ENCODE measurements at regions not wholly inside any gene's neighbourhood (a gene's known extent, or its start where the extent isn't known, plus 50 kb on each side); places are given as distances from the start of the nearest gene placed in this dataset.
A peak's percentile ranks its signal among the peaks of the same experiment; 100 is the strongest.

GRCh38 chr2:134098321-134098720 is 155.6 kb upstream of the MGAT5 start:
- no peak overlapping the region for H3K4me3 ChIP-seq (ENCODE audit: low read depth, low read length)
- TF ChIP-seq POLR2A (IDR thresholded peaks at IDR 0.05; ENCODE audit: extremely low read depth, insufficient read length) (no peak), MAX (IDR thresholded peaks at IDR 0.05; ENCODE audit: low read depth, low read length) (no peak), MYC (IDR thresholded peaks at IDR 0.05; ENCODE audit: low read depth, low read length) (no peak), CTCF (IDR thresholded peaks at IDR 0.05; ENCODE audit: low read depth, low read length) (no peak)
- no peak for DNase-seq (ENCODE audit: low read depth)

GRCh38 chr2:134099273-134099672 is 154.6 kb upstream of the MGAT5 start:
- DNase-seq (ENCODE audit: low read depth) = no peak
- TF ChIP-seq CTCF (IDR thresholded peaks at IDR 0.05; ENCODE audit: low read depth, low read length) (no peak), MAX (IDR thresholded peaks at IDR 0.05; ENCODE audit: low read depth, low read length) (no peak), MYC (IDR thresholded peaks at IDR 0.05; ENCODE audit: low read depth, low read length) (no peak), POLR2A (IDR thresholded peaks at IDR 0.05; ENCODE audit: extremely low read depth, insufficient read length) (no peak)
- H3K4me3 ChIP-seq (ENCODE audit: low read depth, low read length) = no peak overlapping the region

GRCh38 chr2:134103196-134103595 is 150.7 kb upstream of the MGAT5 start:
- TF ChIP-seq CTCF (IDR thresholded peaks at IDR 0.05; ENCODE audit: low read depth, low read length) (no peak), POLR2A (IDR thresholded peaks at IDR 0.05; ENCODE audit: extremely low read depth, insufficient read length) (no peak), MAX (IDR thresholded peaks at IDR 0.05; ENCODE audit: low read depth, low read length) (no peak), MYC (IDR thresholded peaks at IDR 0.05; ENCODE audit: low read depth, low read length) (no peak)
- H3K4me3 ChIP-seq (ENCODE audit: low read depth, low read length) = no peak overlapping the region
- DNase-seq (ENCODE audit: low read depth) = peak; percentile 12

GRCh38 chr2:134104754-134105153 is 149.1 kb upstream of the MGAT5 start:
- peak; percentile 23 for DNase-seq (ENCODE audit: low read depth)
- no peak for TF ChIP-seq CTCF (IDR thresholded peaks at IDR 0.05; ENCODE audit: low read depth, low read length)
- no peak for TF ChIP-seq POLR2A (IDR thresholded peaks at IDR 0.05; ENCODE audit: extremely low read depth, insufficient read length)
- TF ChIP-seq MAX (IDR thresholded peaks at IDR 0.05; ENCODE audit: low read depth, low read length) = no peak
- TF ChIP-seq MYC (IDR thresholded peaks at IDR 0.05; ENCODE audit: low read depth, low read length) = no peak
- H3K4me3 ChIP-seq (ENCODE audit: low read depth, low read length) = no peak overlapping the region

GRCh38 chr2:134107402-134107801 is 146.5 kb upstream of the MGAT5 start:
- H3K4me3 ChIP-seq (ENCODE audit: low read depth, low read length) = no peak overlapping the region
- TF ChIP-seq MYC (IDR thresholded peaks at IDR 0.05; ENCODE audit: low read depth, low read length) (no peak), MAX (IDR thresholded peaks at IDR 0.05; ENCODE audit: low read depth, low read length) (no peak), CTCF (IDR thresholded peaks at IDR 0.05; ENCODE audit: low read depth, low read length) (no peak), POLR2A (IDR thresholded peaks at IDR 0.05; ENCODE audit: extremely low read depth, insufficient read length) (no peak)

GRCh38 chr2:134108113-134108512 is 145.8 kb upstream of the MGAT5 start:
- no peak overlapping the region for H3K4me3 ChIP-seq (ENCODE audit: low read depth, low read length)
- TF ChIP-seq CTCF (IDR thresholded peaks at IDR 0.05; ENCODE audit: low read depth, low read length) = no peak
- no peak for TF ChIP-seq MAX (IDR thresholded peaks at IDR 0.05; ENCODE audit: low read depth, low read length)
- no peak for TF ChIP-seq MYC (IDR thresholded peaks at IDR 0.05; ENCODE audit: low read depth, low read length)
- TF ChIP-seq POLR2A (IDR thresholded peaks at IDR 0.05; ENCODE audit: extremely low read depth, insufficient read length) = no peak
- peak; percentile 34 for DNase-seq (ENCODE audit: low read depth)

More at GRCh38 chr2:134107402-134107801, 146.5 kb upstream of the MGAT5 start:
- DNase-seq (ENCODE audit: low read depth) = no peak

Data from NB4 (cell line).